Lung (tissue), 11 donors: ENCODE measurements at regions not wholly inside any gene's neighbourhood (a gene's known extent, or its start where the extent isn't known, plus 50 kb on each side); places are given as distances from the start of the nearest gene placed in this dataset.

Source experiments
- ATAC-seq: fragments of 200-7000 bp; cut with Tn5 transposase; one replicate; pipeline ENCODE4 v1.9.1; 2020; ENCODE audit warnings: moderate number of reproducible peaks; ENCODE audit not compliant: insufficient read depth, low FRiP score
- DNase-seq, 3 donors: peaks; one replicate each; pipeline ENCODE4 v3.0.0-alpha.2; 2013 to 2017
- H3K27ac ChIP-seq, 2 donors: one replicate each; pipeline ENCODE4 v1.5.1; 2013; ENCODE audit warnings: mild to moderate bottlenecking in 2 of 2, moderate library complexity in 2 of 2, control low read depth in 1 of 2, inconsistent platforms in 1 of 2, low read depth in 1 of 2, low read length in 1 of 2
- H3K27me3 ChIP-seq, 3 donors: one replicate each; pipeline ENCODE4 v1.5.1; 2013; ENCODE audit warnings: low read length in 2 of 3; ENCODE audit not compliant: control insufficient read depth in 3 of 3, insufficient read depth in 3 of 3
- H3K36me3 ChIP-seq, 4 donors: one replicate each; pipeline ENCODE4 v1.5.1; 2013; ENCODE audit warnings: low read length in 4 of 4, mild to moderate bottlenecking in 1 of 4, moderate library complexity in 1 of 4; ENCODE audit not compliant: control insufficient read depth in 4 of 4, insufficient read depth in 4 of 4
- H3K4me1 ChIP-seq, 5 donors: one replicate each; pipeline ENCODE4 v1.5.1; 2013; ENCODE audit warnings: low read length in 5 of 5, mild to moderate bottlenecking in 2 of 5, moderate library complexity in 1 of 5; ENCODE audit not compliant: control insufficient read depth in 5 of 5, insufficient read depth in 5 of 5
- H3K4me3 ChIP-seq: one replicate; pipeline ENCODE4 v1.5.1; 2013; ENCODE audit warnings: mild to moderate bottlenecking, control low read depth, moderate library complexity
- H3K9ac ChIP-seq, 2 donors: one replicate each; pipeline ENCODE4 v1.5.1; 2013; ENCODE audit warnings: low read length in 2 of 2, control low read depth in 1 of 2; ENCODE audit not compliant: insufficient read depth in 1 of 2
- H3K9me3 ChIP-seq, 4 donors: one replicate each; pipeline ENCODE4 v1.5.1; 2013; ENCODE audit warnings: low read length in 3 of 4, mild to moderate bottlenecking in 1 of 4, moderate library complexity in 1 of 4; ENCODE audit not compliant: control insufficient read depth in 4 of 4, insufficient read depth in 3 of 4
- WGBS, 2 donors: extraction: QIAGEN DNeasy Blood & Tissue Kit; methylation state at CpG; one replicate each; pipeline ENCODE4 v1.1.7; 2013; 5-methylcytosine and 5-hydroxymethylcytosine counted together
- TF ChIP-seq, protein P1 (sequence below): IDR thresholded peaks from 2 replicates; pipeline ENCODE4 v1.5.1; 2012; ENCODE audit warnings: mild to moderate bottlenecking; ENCODE audit errors: control extremely low read depth, extremely low read depth
- donor health status: control.
- donor health status: control.
- donor health status: Bipolar disorder and iron deficiency.
- donor health status: healthy.
- donor health status: DM: yes; HTN: yes; CAD: no.

DNA sequence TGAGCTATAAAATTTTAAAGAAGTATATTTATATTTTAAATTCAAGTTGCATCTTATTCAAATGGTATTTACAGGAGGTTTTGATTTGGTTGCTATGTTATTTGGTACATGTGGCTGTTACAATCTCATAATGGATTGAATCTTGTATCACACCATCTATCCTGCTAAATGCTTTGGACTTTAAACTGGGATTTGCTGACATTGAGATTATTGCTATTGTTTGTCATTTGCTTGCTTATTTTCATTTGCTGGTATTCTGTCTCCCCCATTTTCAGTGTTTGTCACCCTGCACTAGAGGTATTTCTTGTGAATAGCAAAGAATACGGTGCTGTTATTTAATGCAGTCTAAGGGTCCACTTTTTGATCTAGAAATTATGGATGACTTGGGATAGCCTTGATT lies 171.1 kb downstream of the SH2D4B start:
- Histone ChIP-seq H3K9ac (no peak overlapping the region), H3K36me3 (no peaks in the 10 kb centered on the region), H3K27ac (no peak overlapping the region), H3K9me3 (peaks cover 0 to 2% (median 0%) of the 10 kb centered on the region in 4 donors), H3K4me3 (no peak overlapping the region), H3K4me1 (no peaks in the 10 kb centered on the region), H3K27me3 (no peaks in the 10 kb centered on the region)
- TF ChIP-seq, protein P1, sequence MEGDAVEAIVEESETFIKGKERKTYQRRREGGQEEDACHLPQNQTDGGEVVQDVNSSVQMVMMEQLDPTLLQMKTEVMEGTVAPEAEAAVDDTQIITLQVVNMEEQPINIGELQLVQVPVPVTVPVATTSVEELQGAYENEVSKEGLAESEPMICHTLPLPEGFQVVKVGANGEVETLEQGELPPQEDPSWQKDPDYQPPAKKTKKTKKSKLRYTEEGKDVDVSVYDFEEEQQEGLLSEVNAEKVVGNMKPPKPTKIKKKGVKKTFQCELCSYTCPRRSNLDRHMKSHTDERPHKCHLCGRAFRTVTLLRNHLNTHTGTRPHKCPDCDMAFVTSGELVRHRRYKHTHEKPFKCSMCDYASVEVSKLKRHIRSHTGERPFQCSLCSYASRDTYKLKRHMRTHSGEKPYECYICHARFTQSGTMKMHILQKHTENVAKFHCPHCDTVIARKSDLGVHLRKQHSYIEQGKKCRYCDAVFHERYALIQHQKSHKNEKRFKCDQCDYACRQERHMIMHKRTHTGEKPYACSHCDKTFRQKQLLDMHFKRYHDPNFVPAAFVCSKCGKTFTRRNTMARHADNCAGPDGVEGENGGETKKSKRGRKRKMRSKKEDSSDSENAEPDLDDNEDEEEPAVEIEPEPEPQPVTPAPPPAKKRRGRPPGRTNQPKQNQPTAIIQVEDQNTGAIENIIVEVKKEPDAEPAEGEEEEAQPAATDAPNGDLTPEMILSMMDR: no peak
- 84 to 95% methylated on average over 1 of the region's 1 CpG for WGBS, 2 donors
- DNase-seq (no peak), ATAC-seq (no peak)

DNA sequence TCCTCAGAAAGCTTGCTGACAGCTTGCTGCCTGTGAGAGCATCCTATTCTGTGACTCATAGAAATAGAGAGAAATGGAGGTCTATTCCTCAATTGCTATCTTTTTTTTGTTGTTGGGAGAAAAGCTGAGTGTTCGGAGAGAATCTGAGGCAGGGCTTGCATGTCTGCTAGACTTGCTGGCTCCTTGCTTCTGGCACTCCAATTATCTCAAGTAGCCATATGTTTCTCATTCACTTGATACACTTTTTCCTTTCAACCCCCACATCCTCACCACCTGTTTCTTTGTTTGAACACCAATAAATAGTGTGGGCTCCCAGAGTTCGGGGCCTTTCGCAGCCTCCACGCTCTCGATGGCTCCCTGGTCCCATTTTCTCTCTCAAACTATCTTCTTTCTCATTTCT lies 172.2 kb downstream of the SH2D4B start:
- Histone ChIP-seq H3K9ac (no peak overlapping the region), H3K4me1 (no peaks in the 10 kb centered on the region), H3K27ac (no peak overlapping the region), H3K36me3 (no peaks in the 10 kb centered on the region), H3K27me3 (no peaks in the 10 kb centered on the region), H3K4me3 (no peak overlapping the region), H3K9me3 (peaks cover 0 to 2% (median 0%) of the 10 kb centered on the region in 4 donors)
- TF ChIP-seq, protein P1: no peak
- DNase-seq (no peak), ATAC-seq (no peak)
- WGBS, 2 donors: 85 to 95% methylated on average over 5 of the region's 5 CpGs

DNA sequence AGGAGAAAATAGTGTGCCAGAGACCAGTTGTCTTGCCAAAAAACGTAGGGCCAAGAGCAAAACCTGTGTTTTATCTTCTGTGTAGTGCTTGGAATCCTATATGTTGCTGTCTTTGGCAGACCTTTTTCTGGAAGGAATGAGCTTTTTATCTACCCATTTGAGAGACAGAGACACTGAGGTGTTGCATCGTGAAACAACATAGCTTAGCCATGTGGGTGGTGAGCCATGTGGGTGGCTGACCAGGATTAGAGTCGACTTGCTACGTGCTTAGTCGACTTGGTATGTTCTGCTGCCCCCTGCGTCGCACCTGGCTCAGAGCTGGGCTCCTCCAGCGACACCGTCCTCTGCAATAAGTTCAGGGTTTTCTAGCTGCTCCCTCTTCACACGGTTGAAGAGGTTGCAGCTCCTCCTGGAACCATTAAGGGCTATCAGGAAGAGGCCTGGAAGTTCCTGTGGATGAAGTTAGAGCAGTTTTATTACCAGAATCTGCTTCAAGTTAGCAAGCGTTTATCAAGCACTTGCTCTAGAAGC lies 175.8 kb downstream of the SH2D4B start:
- Histone ChIP-seq H3K9me3 (peaks cover 0 to 3% (median 0%) of the 10 kb centered on the region in 4 donors), H3K27me3 (no peaks in the 10 kb centered on the region), H3K4me1 (no peaks in the 10 kb centered on the region), H3K9ac (no peak overlapping the region), H3K36me3 (no peaks in the 10 kb centered on the region), H3K4me3 (no peak overlapping the region), H3K27ac (no peak overlapping the region)
- WGBS, 2 donors: 77 to 82% methylated on average over 11 of the region's 11 CpGs
- TF ChIP-seq, protein P1: no peak
- no peak for ATAC-seq
- no peak for DNase-seq

DNA sequence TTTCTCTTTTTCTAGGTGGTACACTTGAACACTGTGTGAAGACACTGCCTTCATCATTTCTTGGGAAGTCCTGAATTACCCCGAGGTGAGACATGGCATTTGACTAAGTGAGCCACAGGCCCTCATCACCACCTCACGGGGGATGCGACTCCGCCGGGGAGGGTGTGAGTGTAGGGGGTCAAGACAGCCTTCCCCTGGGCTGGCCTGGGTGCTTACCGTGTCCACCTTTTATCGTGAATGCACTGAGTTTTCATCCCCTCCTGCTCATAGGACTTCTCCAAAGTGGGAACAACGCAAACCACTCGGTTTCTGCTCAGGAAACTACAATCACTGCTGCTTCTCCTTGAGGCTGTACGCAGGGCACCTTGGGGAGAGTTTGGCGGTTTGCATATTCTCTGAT lies 176.9 kb downstream of the SH2D4B start:
- WGBS, 2 donors: 84 to 88% methylated on average over 11 of the region's 11 CpGs
- H3K4me3 ChIP-seq: no peak overlapping the region
- no peaks in the 10 kb centered on the region for H3K27me3 ChIP-seq
- no peak overlapping the region for H3K9ac ChIP-seq
- H3K36me3 ChIP-seq: no peaks in the 10 kb centered on the region
- TF ChIP-seq, protein P1: no peak
- peaks cover 0 to 3% (median 0%) of the 10 kb centered on the region in 4 donors for H3K9me3 ChIP-seq
- ATAC-seq (no peak), DNase-seq (no peak)
- H3K4me1 ChIP-seq: no peaks in the 10 kb centered on the region
- no peak overlapping the region for H3K27ac ChIP-seq
